Karpas-422 (cell line): ENCODE measurements at regions not wholly inside any gene's neighbourhood (a gene's known extent, or its start where the extent isn't known, plus 50 kb on each side); places are given as distances from the start of the nearest gene placed in this dataset.

Experiments used
- DNase-seq: peaks from one replicate; pipeline ENCODE4 v3.0.0-alpha.2; 2015
- H2AFZ ChIP-seq: fragments of 200-600 bp; sonication (generic); 2 replicates; pipeline ENCODE4 v1.6.1; 2014; ENCODE audit warnings: antibody characterized with exemption, low read length, mixed read lengths
- H3K27ac ChIP-seq: fragments of 200-600 bp; sonication (generic); 2 replicates; pipeline ENCODE4 v1.5.1; 2014; ENCODE audit warnings: mild to moderate bottlenecking, low read length, moderate library complexity
- H3K27me3 ChIP-seq: fragments of 200-600 bp; sonication (generic); 2 replicates; pipeline ENCODE4 v1.6.1; 2014; ENCODE audit warnings: low read length, mixed read lengths
- H3K36me3 ChIP-seq: fragments of 200-600 bp; sonication (generic); 2 replicates; pipeline ENCODE4 v1.6.1; 2014; ENCODE audit warnings: low read length, mixed read lengths; ENCODE audit not compliant: insufficient read depth
- H3K4me1 ChIP-seq: fragments of 200-600 bp; sonication (generic); 2 replicates; pipeline ENCODE4 v1.6.1; 2014; ENCODE audit warnings: mild to moderate bottlenecking, low read length, mixed read lengths
- H3K4me2 ChIP-seq: fragments of 200-600 bp; sonication (generic); 2 replicates; pipeline ENCODE4 v1.6.1; 2014; ENCODE audit warnings: low read length, low read depth, mild to moderate bottlenecking; ENCODE audit not compliant: poor library complexity, severe bottlenecking
- H3K4me3 ChIP-seq: fragments of 200-600 bp; sonication (generic); 2 replicates; pipeline ENCODE4 v1.5.1; 2014; ENCODE audit warnings: mild to moderate bottlenecking, antibody characterized with exemption, low read length, mixed read lengths
- H3K79me2 ChIP-seq: fragments of 200-600 bp; sonication (generic); 2 replicates; pipeline ENCODE4 v1.6.1; 2014; ENCODE audit warnings: mild to moderate bottlenecking, low read length, mixed read lengths
- H3K9ac ChIP-seq: fragments of 200-600 bp; sonication (generic); 2 replicates; pipeline ENCODE4 v1.6.0; 2014; ENCODE audit warnings: low read length
- H3K9me2 ChIP-seq: fragments of 200-600 bp; sonication (generic), shearing (Covaris generic); replicated peaks from 2 replicates; pipeline ENCODE4 v1.6.0; 2014; ENCODE audit warnings: mild to moderate bottlenecking, low read length, moderate library complexity; ENCODE audit not compliant: insufficient read depth
- H3K9me3 ChIP-seq: fragments of 300-700, 200-600 bp; sonication (generic); 2 replicates; pipeline ENCODE4 v1.6.1; 2014; ENCODE audit warnings: low read length, mixed read lengths
- H4K20me1 ChIP-seq: fragments of 200-600 bp; sonication (generic); 2 replicates; pipeline ENCODE4 v1.6.1; 2014; ENCODE audit warnings: mild to moderate bottlenecking, antibody characterized with exemption, low read length, low read depth; ENCODE audit not compliant: insufficient read depth

DNA sequence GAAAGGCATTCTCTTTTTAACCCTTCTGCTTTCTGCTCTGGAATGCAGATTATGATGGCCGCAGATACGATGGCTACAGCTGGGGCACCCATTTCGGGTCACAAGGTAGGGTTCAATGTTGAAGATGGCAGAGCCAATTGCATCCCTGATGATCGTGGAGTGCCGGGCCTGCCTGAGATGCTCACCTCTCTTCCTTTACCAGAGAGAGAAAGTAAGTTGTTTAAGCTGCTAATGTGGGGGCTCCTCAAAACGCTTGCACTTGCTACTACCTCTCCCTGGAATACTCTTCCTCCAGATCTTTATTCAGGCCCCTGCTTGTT lies 50.8 kb upstream of the PRDM11 start:
- Histone ChIP-seq H3K9ac (no peak overlapping the region), H3K27me3 (no peaks in the 10 kb centered on the region), H3K9me2 (no peaks in the 10 kb centered on the region), H3K36me3 (no peaks in the 10 kb centered on the region), H4K20me1 (no peaks in the 10 kb centered on the region), H3K4me1 (peaks cover 2% of the 10 kb centered on the region; the same call in 1 of the 2 replicates), H3K4me2 (no peak overlapping the region), H2AFZ (no peak overlapping the region), H3K27ac (no peak overlapping the region), H3K79me2 (no peaks in the 10 kb centered on the region), H3K4me3 (no peak overlapping the region), H3K9me3 (no peaks in the 10 kb centered on the region)
- no peak for DNase-seq

- no peaks in the 10 kb centered on the region for H4K20me1 ChIP-seq
- no peak for DNase-seq
- H3K27me3 ChIP-seq: no peaks in the 10 kb centered on the region
- H3K9ac ChIP-seq: no peak overlapping the region
- no peaks in the 10 kb centered on the region for H3K36me3 ChIP-seq
- H3K4me1 ChIP-seq: peaks cover 5% of the 10 kb centered on the region; the same call in 1 of the 2 replicates
- no peak overlapping the region for H2AFZ ChIP-seq
- H3K4me2 ChIP-seq: no peak overlapping the region
- H3K9me3 ChIP-seq: no peaks in the 10 kb centered on the region
- H3K79me2 ChIP-seq: no peaks in the 10 kb centered on the region
- H3K27ac ChIP-seq: no peak overlapping the region
- no peak overlapping the region for H3K4me3 ChIP-seq
- H3K9me2 ChIP-seq: no peaks in the 10 kb centered on the region
These were observed 49.8 kb upstream of the PRDM11 start for GRCh38 chr11:45096636-45097035.
